NCI-H2227 (cell line): ENCODE measurements at regions not wholly inside any gene's neighbourhood (a gene's known extent, or its start where the extent isn't known, plus 50 kb on each side); places are given as distances from the start of the nearest gene placed in this dataset.

ENCODE experiments used
- DNase-seq: peaks from one replicate; lab custom pipeline; 2025; ENCODE audit not compliant: unreplicated experiment; lab: John Stamatoyannopoulos, UW

DNA sequence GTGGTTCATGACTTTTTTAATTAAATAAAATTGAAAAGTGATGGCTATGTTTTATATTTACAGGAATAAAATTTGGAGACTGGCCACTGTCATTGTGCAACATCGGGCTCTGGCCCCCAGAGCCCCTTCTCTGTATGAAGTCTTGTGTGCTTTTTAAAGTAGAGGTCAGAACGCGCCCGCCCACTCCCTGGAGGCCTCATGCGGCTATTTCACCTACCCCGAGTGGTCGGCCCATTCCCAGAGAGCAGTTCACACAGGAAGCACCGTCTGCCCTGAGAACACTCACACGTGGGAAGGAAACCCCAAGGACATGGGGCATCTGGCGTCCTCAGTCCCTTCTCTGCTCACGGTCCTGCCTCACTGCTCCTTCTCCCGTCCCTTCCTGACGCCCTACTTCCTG, 296.9 kb upstream of the SALL3 start:
- DNase-seq, result no peak

DNA sequence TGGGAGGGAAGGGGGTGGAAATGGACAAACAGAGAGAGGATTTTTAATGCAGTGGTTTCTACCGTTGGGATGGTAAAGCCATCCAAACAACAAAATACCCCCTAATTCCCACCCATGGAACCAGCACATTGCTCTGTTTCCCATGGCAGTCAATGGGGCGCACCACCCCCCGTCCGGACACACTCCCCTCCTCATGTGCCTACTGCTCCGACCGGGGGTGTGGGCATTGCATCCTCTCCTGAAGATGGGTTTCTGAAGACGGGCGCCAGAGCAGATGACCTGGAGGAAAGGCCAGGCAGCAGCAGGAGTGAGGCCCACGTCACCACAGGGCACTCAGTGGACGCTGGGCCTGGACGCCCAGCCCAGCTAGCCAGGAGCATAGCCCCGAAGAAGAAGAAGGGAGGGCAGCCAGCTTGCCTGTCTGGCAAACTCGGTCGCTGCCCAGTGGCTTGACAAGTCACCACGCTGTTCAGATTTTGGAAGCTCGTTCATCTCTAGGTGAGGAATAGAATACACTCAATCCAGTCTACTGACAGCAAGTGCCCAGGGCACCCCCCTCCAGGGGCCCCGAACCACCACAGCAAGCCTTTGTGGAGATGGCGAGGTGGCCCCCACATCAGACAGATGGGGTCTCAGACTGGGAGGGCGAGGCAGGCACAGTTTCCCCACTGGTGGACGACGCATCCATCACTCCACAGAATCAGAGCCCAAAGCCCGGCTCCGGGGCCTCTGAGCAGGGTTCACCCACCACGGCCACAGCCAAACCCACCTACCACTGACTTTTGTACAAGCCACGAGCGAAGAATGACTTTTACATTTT, 296.2 kb upstream of the SALL3 start:
- DNase-seq, result no peak

- DNase-seq, result no peak
These were observed 294.2 kb upstream of the SALL3 start for GRCh38 chr18:78685250-78685979.

- no peak for DNase-seq
These were observed 293.6 kb upstream of the SALL3 start for GRCh38 chr18:78685980-78686530.

DNA sequence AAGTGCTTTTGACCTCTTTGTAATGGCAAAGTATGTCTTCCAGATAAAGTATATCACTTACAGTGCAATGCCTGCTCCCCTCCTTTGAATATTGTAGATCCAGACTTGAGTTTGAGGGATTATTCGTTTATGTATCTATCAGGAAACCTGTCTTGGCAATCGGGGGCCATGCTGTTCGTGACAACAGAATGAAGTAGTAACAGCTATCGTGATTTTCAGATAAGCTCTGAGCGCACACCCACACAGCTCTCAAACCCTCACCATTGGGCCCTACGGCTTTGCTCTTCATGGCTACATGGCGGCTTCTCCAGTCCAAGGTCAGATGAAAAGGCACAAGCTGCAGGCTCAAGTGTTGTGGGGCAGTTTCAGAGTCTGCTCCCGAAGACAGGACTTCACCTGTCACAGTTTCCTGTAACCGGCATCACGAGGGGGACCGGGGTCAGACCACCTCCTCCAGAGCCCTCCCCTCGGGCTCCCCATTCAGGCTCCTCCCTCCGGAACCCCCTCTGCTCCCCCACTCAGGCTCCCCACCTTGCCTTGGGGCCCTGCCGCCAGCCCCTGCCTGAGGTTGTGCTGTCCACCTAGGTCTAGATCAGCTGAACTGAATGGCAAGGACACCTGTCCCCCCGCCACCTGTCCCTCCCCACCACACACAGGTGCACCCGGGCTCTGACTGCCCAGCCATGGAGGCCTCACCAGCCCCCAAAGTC, 292.5 kb upstream of the SALL3 start:
- DNase-seq, result no peak

- DNase-seq, result no peak
These were observed 291.9 kb upstream of the SALL3 start for GRCh38 chr18:78687736-78688135.

DNA sequence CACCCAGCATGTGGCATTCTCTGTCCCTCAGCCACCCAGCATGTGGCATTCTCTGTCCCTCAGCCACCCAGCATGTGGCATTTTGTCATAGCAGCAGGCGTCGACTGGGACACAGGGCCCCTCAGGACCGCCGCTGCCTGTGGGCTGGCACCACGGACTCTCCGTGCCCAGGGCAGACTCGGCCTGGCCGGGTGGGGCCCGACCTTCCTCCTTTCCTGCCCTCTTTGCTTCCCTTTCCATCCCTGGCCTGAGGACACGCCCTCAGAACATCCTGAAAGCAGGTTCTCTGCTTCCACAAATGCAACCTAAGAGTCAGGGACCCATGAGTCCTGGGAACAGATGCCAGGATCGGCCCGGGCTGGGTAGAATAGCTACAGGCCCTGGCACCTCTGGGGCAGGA, 291.4 kb upstream of the SALL3 start:
- no peak for DNase-seq

DNA sequence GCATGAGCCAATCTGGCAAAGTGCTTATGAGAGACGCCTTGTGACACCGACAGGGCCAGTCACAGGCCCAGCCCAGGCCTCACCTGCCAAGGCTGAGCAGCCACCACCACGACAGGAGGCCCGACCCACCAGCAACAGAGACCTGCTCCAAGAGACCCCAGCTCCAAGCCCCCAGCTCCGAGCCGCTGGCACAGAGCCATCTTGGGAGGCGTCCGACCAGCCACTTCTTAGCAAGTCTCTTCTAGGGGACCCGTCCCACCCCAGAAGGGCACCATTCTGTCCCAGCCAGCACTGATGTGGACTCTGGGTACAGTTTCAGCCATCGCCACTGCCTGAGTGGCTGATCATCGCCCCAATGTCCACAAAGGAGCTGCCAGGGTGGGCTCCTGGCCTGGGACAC, 290.7 kb upstream of the SALL3 start:
- no peak for DNase-seq

- no peak for DNase-seq
These were observed 290.0 kb upstream of the SALL3 start for GRCh38 chr18:78689606-78690005.

GRCh38 chr18:78692105-78692504, 287.5 kb upstream of the SALL3 start:
- no peak for DNase-seq

- DNase-seq, result no peak
These were observed 286.2 kb upstream of the SALL3 start for GRCh38 chr18:78693429-78693828.

DNA sequence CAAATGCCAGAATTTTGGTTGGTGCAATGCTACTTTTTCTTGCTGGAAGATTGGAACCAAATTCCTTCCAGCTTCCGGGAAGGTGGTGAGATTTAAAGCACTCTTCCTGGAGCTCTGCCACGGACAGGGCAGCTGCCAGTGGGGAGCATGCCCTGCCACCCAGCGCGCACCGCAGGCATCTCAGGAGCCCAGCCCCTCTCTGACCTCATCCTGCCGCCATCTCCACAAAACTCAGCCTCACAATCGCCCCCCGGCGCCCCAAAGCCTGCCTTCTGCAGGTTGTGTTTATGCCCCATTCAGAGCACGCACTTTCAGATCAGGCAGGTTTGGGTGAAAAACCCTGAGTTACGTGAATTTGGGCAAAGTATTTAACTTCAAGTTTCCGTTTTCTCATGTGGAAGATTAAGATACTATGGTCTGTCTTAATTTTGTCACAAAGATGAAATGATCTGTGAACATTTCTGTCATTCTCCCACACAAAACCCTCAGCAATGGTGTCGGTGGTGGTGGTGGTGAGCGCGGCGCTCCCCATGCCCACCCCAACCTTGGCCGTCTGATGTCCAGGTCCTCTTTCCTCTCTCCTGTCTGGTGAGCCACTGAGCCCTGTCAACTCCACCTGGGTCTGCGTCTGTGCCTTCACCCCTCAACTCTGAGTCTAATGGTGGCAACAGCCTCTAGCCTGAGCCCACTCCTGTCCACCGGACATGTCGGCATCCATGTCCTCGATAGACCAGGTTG, 282.8 kb upstream of the SALL3 start:
- no peak for DNase-seq

DNA sequence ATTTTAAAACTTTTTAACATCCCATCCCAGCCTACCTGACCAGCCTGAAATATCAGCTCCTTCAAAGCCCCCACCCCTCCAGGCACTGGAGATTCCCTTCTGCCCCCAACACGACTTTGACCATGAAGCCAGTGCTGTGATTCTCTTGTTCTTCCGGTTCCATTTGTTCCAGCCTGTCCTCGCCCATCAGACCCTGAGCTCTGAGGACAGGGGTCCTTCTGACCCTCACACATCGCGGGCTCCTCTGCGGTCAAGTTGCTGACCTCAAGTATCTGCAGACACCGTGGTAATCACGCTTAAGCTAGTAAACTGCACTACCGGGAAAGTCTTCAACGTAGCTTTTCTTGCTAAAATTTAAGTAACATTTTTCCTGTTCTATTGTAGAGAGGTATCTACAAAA, 282.2 kb upstream of the SALL3 start:
- DNase-seq, result no peak

DNA sequence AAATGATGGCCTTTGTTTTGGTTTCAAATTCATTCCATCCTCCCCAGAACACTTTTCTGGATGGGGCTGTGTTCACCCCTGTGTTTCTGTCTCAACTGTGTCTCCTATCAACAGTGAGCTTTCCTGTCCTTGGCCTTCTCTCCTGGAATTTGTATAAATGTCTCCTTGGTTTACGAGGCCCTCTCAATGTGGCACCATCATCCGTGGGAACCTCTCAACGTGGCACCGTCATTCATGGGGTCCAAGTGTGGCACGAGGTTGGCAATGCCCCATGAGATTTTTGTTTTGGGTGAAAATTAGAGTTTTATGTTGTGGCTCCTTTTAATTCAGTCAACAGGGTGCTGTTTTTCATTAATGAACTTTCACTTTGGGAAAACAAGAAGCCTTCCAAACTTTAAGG, 280.7 kb upstream of the SALL3 start:
- no peak for DNase-seq

DNA sequence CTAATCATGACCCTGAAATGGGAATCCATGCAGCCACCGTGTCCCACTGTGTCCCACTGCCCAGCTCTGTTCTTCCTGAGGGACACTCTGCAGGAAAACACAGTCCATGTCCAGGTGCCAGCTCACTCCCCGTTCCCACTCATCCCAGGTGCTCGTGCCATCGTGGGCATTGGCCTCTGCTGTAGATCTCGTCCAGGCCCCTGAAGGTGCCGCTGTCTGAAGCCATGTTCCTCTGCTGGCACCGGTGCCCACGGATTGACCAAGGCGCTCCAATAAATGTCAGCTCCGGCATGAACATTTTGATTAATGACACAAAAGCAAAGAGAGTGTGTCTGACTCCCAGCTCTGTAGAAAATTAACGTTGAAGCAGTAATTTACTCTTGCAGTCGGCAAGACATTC, 280.1 kb upstream of the SALL3 start:
- no peak for DNase-seq

GRCh38 chr18:78701771-78702396, 277.7 kb upstream of the SALL3 start:
- no peak for DNase-seq

- no peak for DNase-seq
These were observed 276.3 kb upstream of the SALL3 start for GRCh38 chr18:78703291-78703690.

DNA sequence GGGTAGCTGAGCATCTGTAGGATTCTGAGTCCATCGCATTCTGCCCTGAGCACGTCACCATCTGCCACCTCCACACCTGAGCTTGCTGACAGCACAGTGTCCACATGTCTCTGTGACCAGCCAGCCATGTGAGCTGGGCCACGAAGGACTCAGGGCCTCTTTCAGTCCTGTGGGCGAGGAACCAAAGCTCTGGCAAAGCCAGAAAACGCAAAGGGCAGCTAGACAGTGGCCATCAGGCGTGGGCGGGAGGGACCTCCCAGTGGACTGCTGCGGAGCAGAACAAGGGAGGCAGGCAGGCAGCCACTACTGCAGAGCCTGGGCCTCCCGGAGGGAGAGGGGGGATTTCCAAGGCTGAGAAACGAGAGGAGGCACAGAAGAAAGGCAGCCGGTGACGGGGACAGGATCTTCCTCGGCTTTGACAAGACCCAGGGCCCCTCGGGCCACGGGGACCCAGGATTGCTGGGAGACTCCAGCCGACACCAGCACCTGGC, 274.6 kb upstream of the SALL3 start:
- no peak for DNase-seq

DNA sequence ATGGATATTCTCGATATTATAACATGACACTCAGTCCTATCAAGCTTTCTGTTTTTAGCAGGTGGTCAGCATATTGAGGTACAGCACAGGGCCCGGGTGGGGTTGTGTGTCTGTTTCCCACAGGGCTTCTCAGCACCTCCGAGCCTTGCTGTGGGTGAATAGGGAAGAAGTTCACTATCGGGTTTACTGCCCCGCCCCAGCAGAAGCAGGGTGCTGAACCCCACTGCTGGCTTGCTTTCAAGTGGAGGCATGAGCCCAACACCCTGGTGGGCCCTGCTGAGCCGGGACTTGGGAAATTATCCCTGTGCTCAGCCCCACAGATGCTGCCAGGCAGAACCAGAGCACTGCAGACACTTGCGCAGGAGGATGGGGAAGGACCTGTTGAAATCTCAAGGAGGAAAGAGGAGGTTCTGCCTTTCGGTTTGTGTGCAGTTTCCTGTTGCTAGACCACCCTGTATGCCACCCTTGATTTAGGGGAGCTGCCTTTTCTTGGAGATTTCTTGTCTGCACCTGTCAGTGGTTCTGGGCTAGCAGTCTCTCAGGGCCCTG, 270.3 kb upstream of the SALL3 start:
- DNase-seq, result no peak

DNA sequence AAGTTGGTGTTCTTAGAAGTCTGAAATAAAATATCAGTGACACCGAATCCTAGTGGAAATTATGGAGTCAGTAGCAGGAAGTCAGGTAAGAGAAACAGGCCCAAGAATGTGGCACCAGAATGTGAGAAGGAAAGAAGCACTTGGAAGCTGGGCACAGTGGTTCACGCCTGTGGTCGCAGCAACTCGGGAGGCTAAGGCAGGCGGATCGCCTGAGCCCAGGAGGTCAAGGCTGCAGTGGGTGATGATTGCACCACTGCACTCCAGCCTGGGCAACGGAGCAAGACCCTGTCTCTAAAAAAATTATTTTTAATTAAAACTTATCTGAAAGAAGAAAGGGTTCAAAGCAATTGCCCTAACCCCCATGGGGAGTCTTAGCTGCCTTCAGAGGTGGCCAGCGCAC, 268.3 kb upstream of the SALL3 start:
- no peak for DNase-seq
